Neural cell (in vitro differentiated cells): ENCODE measurements at regions not wholly inside any gene's neighbourhood (a gene's known extent, or its start where the extent isn't known, plus 50 kb on each side); places are given as distances from the start of the nearest gene placed in this dataset.

Experiments used
- H2AFZ ChIP-seq: fragments of 200-600, 300-800 bp; sonication (generic), shearing (Covaris generic); 2 replicates; pipeline ENCODE4 v1.6.0; 2014; ENCODE audit warnings: low read depth, mild to moderate bottlenecking, antibody characterized with exemption, low read length, moderate library complexity
- H3F3A ChIP-seq: fragments of 200-600 bp; shearing (Covaris generic); 2 replicates; pipeline ENCODE4 v1.6.1; 2016; ENCODE audit warnings: mild to moderate bottlenecking, moderate library complexity, mixed read lengths, antibody characterized with exemption, low read length; ENCODE audit not compliant: insufficient read depth, poor library complexity, severe bottlenecking
- H3K27ac ChIP-seq: fragments of 200-600, 300-800 bp; sonication (generic), shearing (Covaris generic); 2 replicates; pipeline ENCODE4 v1.5.1; 2014; ENCODE audit warnings: mild to moderate bottlenecking, low read length, moderate library complexity
- H3K27me3 ChIP-seq: fragments of 300-800, 200-600 bp; sonication (generic), shearing (Covaris generic); 2 replicates; pipeline ENCODE4 v1.6.0; 2014; ENCODE audit warnings: mild to moderate bottlenecking, low read depth, low read length, moderate library complexity; ENCODE audit not compliant: insufficient read depth
- H3K36me3 ChIP-seq: fragments of 300-800, 200-600 bp; sonication (generic), shearing (Covaris generic); 2 replicates; pipeline ENCODE4 v1.5.1; 2014; ENCODE audit warnings: mild to moderate bottlenecking, antibody characterized with exemption, low read length, moderate library complexity; ENCODE audit not compliant: insufficient read depth
- H3K4me2 ChIP-seq: fragments of 300-800, 200-600 bp; sonication (generic), shearing (Covaris generic); 2 replicates; pipeline ENCODE4 v1.6.0; 2014; ENCODE audit warnings: mild to moderate bottlenecking, low read length
- H3K4me3 ChIP-seq: fragments of 300-800, 200-600 bp; sonication (generic), shearing (Covaris generic); 2 replicates; pipeline ENCODE4 v1.5.1; 2014; ENCODE audit warnings: mild to moderate bottlenecking, low read length, moderate library complexity
- H3K79me2 ChIP-seq: fragments of 200-600 bp; shearing (Covaris generic); replicated peaks from 2 replicates; pipeline ENCODE4 v1.6.0; 2014; ENCODE audit warnings: mild to moderate bottlenecking, low read length, moderate library complexity; ENCODE audit not compliant: insufficient read depth
- H3K9ac ChIP-seq: fragments of 300-800, 200-600 bp; sonication (generic), shearing (Covaris generic); 2 replicates; pipeline ENCODE4 v1.6.1; 2016; ENCODE audit warnings: mild to moderate bottlenecking, low read length, mixed read lengths
- H3K9me2 ChIP-seq: fragments of 200-600 bp; shearing (Covaris generic); 2 replicates; pipeline ENCODE4 v1.6.1; 2016; ENCODE audit warnings: mild to moderate bottlenecking, low read length, mixed read lengths; ENCODE audit not compliant: insufficient read depth
- H3K9me3 ChIP-seq: fragments of 200-600, 300-800 bp; sonication (generic), shearing (Covaris generic); 2 replicates; pipeline ENCODE4 v1.6.1; 2016; ENCODE audit warnings: mild to moderate bottlenecking, mixed run types, low read length, moderate library complexity, mixed read lengths
- H4K20me1 ChIP-seq: fragments of 200-600 bp; shearing (Covaris generic); 2 replicates; pipeline ENCODE4 v1.6.1; 2016; ENCODE audit warnings: mild to moderate bottlenecking, mixed run types; ENCODE audit not compliant: insufficient read depth
- CTCF ChIP-seq: fragments of 450-650 bp; IDR thresholded peaks from 2 replicates; pipeline ENCODE4 v1.5.1; 2014; ENCODE audit warnings: antibody characterized with exemption, mild to moderate bottlenecking, moderate library complexity; ENCODE audit not compliant: poor library complexity, severe bottlenecking
- EP300 ChIP-seq: fragments of 450-650 bp; conservative IDR thresholded peaks from 2 replicates; pipeline ENCODE4 v1.6.1; 2014; ENCODE audit warnings: antibody characterized with exemption, mild to moderate bottlenecking, moderate library complexity; ENCODE audit not compliant: poor library complexity, severe bottlenecking
- EZH2 ChIP-seq: fragments of 200-600, 300-800 bp; shearing (Covaris generic), sonication (generic); IDR thresholded peaks from 2 replicates; pipeline ENCODE4 v1.6.1; 2014; ENCODE audit warnings: antibody characterized with exemption, low read length, borderline replicate concordance, mild to moderate bottlenecking; ENCODE audit not compliant: insufficient read depth, poor library complexity, severe bottlenecking
- MXI1 ChIP-seq: fragments of 450-650 bp; conservative IDR thresholded peaks from 2 replicates; pipeline ENCODE4 v1.6.1; 2014; ENCODE audit warnings: antibody characterized with exemption, mild to moderate bottlenecking; ENCODE audit not compliant: poor library complexity, severe bottlenecking
- POLR2AphosphoS5 ChIP-seq: IDR thresholded peaks from 2 replicates; pipeline ENCODE4 v1.6.1; 2012
- RAD21 ChIP-seq: fragments of 450-650 bp; conservative IDR thresholded peaks from 2 replicates; pipeline ENCODE4 v1.6.1; 2014; ENCODE audit warnings: antibody characterized with exemption, mild to moderate bottlenecking, moderate library complexity
- SMC3 ChIP-seq: fragments of 450-650 bp; conservative IDR thresholded peaks from 2 replicates; pipeline ENCODE4 v1.6.1; 2014; ENCODE audit warnings: antibody characterized with exemption, mild to moderate bottlenecking, moderate library complexity; ENCODE audit not compliant: poor library complexity
- TAF1 ChIP-seq: IDR thresholded peaks from 2 replicates; pipeline ENCODE4 v1.6.1; 2012; ENCODE audit warnings: low read depth
- TF ChIP-seq, protein P1 (sequence below): IDR thresholded peaks from 2 replicates; pipeline ENCODE4 v1.6.1; 2012; ENCODE audit warnings: borderline replicate concordance

DNA sequence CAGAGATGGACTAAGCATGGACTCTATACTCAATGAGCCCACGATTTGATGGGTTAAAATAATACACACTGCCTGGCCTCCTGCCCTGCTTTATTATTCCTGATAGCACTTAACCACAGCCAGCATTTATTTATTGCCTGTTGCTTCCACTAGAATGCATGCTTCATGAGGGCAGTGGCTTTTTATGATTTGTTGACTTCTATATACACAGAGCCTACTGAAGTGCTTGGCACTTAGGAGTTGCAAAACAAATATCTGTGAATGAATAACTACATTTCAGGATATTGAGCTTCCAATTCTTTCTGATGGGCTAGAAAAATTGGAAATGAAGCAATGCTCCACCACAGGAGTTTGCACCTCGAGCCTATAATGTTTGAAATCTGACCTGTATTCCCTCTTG is 513.6 kb upstream of the ZMIZ1 start:
- H2AFZ ChIP-seq = no peak overlapping the region

DNA sequence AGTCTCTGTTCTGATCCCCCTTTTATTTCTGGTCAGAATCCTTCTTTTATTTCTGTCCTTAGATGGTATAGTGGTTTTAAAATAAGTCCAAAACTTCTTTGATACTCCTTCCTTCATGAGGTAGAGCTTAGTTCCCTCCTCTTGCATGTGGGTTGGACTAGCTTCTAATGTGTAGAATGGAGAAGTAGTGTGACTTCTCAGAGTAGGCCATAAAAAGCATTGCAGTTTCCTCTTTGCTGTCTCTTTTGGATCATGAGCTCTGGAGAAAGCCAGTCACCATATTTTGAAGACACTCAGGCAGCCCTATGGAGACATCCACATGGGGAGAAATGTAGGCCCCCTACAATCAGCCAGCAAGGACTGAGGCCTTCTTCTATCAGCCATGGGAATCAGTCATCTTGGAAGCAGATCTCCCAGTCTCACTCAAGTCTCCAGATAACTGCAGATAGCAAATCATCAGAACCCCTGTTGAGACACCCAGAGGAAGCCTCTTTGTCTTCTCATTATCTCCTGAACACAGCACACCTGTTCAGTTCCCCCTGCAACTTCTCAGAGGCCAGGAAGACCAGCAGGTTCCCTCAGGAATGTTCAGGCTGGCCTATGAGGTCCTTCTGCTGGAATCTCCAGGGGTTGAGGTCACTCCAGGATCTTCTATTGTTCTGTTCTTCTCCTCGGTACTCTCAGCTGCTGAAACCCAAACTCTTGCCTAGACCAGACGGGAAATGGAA is 511.9 kb upstream of the ZMIZ1 start:
- Histone ChIP-seq H3K4me2 (no peak overlapping the region), H3K9ac (no peak overlapping the region)
- TF ChIP-seq POLR2AphosphoS5 = no peak
- no peak for TF ChIP-seq EP300
- no peak for TF ChIP-seq TAF1
- TF ChIP-seq RAD21 = no peak
- TF ChIP-seq, protein P1, sequence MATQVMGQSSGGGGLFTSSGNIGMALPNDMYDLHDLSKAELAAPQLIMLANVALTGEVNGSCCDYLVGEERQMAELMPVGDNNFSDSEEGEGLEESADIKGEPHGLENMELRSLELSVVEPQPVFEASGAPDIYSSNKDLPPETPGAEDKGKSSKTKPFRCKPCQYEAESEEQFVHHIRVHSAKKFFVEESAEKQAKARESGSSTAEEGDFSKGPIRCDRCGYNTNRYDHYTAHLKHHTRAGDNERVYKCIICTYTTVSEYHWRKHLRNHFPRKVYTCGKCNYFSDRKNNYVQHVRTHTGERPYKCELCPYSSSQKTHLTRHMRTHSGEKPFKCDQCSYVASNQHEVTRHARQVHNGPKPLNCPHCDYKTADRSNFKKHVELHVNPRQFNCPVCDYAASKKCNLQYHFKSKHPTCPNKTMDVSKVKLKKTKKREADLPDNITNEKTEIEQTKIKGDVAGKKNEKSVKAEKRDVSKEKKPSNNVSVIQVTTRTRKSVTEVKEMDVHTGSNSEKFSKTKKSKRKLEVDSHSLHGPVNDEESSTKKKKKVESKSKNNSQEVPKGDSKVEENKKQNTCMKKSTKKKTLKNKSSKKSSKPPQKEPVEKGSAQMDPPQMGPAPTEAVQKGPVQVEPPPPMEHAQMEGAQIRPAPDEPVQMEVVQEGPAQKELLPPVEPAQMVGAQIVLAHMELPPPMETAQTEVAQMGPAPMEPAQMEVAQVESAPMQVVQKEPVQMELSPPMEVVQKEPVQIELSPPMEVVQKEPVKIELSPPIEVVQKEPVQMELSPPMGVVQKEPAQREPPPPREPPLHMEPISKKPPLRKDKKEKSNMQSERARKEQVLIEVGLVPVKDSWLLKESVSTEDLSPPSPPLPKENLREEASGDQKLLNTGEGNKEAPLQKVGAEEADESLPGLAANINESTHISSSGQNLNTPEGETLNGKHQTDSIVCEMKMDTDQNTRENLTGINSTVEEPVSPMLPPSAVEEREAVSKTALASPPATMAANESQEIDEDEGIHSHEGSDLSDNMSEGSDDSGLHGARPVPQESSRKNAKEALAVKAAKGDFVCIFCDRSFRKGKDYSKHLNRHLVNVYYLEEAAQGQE = no peak
- TF ChIP-seq EZH2 = no peak
- no peak for TF ChIP-seq MXI1
- no peak for TF ChIP-seq SMC3
- no peak for TF ChIP-seq CTCF

More for the DNA sequence above, 513.6 kb upstream of the ZMIZ1 start:
- H3K9ac ChIP-seq = no peak overlapping the region
- no peaks in the 10 kb centered on the region for H3K27me3 ChIP-seq
- H3K79me2 ChIP-seq = no peaks in the 10 kb centered on the region
- H3F3A ChIP-seq = no peaks in the 10 kb centered on the region
- no peak for TF ChIP-seq EZH2
- TF ChIP-seq RAD21 = no peak
- TF ChIP-seq EP300 = no peak
- no peak for TF ChIP-seq CTCF
- TF ChIP-seq, protein P1 = no peak
- no peak overlapping the region for H3K27ac ChIP-seq
- H3K36me3 ChIP-seq = no peaks in the 10 kb centered on the region
- no peak overlapping the region for H3K4me2 ChIP-seq
- no peaks in the 10 kb centered on the region for H4K20me1 ChIP-seq
- H3K9me2 ChIP-seq = no peaks in the 10 kb centered on the region
- no peak overlapping the region for H3K4me3 ChIP-seq
- H3K9me3 ChIP-seq = no peaks in the 10 kb centered on the region

More for the DNA sequence above, 511.9 kb upstream of the ZMIZ1 start:
- no peaks in the 10 kb centered on the region for H3F3A ChIP-seq
- no peaks in the 10 kb centered on the region for H3K9me2 ChIP-seq
- H3K4me3 ChIP-seq = no peak overlapping the region
- H4K20me1 ChIP-seq = no peaks in the 10 kb centered on the region
- no peaks in the 10 kb centered on the region for H3K79me2 ChIP-seq
- no peaks in the 10 kb centered on the region for H3K27me3 ChIP-seq
- no peak overlapping the region for H2AFZ ChIP-seq
- no peak overlapping the region for H3K27ac ChIP-seq
- no peaks in the 10 kb centered on the region for H3K9me3 ChIP-seq
- no peaks in the 10 kb centered on the region for H3K36me3 ChIP-seq
